SK-MEL-5 (cell line): ENCODE measurements at regions not wholly inside any gene's neighbourhood (a gene's known extent, or its start where the extent isn't known, plus 50 kb on each side); places are given as distances from the start of the nearest gene placed in this dataset.
"Not testable (repeated sequence)": the region's sequence is repeated elsewhere in the genome, so short reads cannot be mapped to it uniquely, and the experiment has no call there.

Experiments used
- DNase-seq: peaks from one replicate; pipeline ENCODE4 v3.0.0-alpha.2; 2016; ENCODE audit warnings: low read depth, low spot score
- in situ Hi-C: cut with HindIII; loops from 2 replicates; pipeline ENCODE4 v1.10.0; 2016; ENCODE audit warnings: low sequenced_read_pairs, high pct_unique_total_duplicates, low pct_unique_long_range_greater_than_20kb

- in situ Hi-C loops = no loop called here
- DNase-seq = no peak
These were observed 969.7 kb upstream of the CDH10 start for GRCh38 chr5:25614466-25614865.

- no peak for DNase-seq
- in situ Hi-C loops = no loop called here
These were observed 959.9 kb upstream of the CDH10 start for GRCh38 chr5:25604681-25605080.

- in situ Hi-C loops = no loop called here
- DNase-seq = no peak
These were observed 934.3 kb upstream of the CDH10 start for GRCh38 chr5:25579111-25579510.

- no peak for DNase-seq
- in situ Hi-C loops = no loop called here
These were observed 928.9 kb upstream of the CDH10 start for GRCh38 chr5:25573691-25574090.

GRCh38 chr5:25570067-25570583, 925.3 kb upstream of the CDH10 start:
- no peak for DNase-seq
- in situ Hi-C loops = no loop called here

- no peak for DNase-seq
- in situ Hi-C loops = no loop called here
These were observed 924.3 kb upstream of the CDH10 start for GRCh38 chr5:25568989-25569625.

- in situ Hi-C loops = no loop called here
- no peak for DNase-seq
These were observed 923.5 kb upstream of the CDH10 start for GRCh38 chr5:25568294-25568693.

- no peak for DNase-seq
- in situ Hi-C loops = no loop called here
These were observed 923.1 kb upstream of the CDH10 start for GRCh38 chr5:25567881-25568280.

- DNase-seq = no peak
- in situ Hi-C loops = no loop called here
These were observed 917.9 kb upstream of the CDH10 start for GRCh38 chr5:25562656-25563055.

GRCh38 chr5:25554077-25554476, 909.3 kb upstream of the CDH10 start:
- peak; percentile 55 for DNase-seq
- in situ Hi-C loops = no loop called here

- DNase-seq = no peak
These were observed 908.2 kb upstream of the CDH10 start for GRCh38 chr5:25552871-25553481.

GRCh38 chr5:25550793-25551192, 906.0 kb upstream of the CDH10 start:
- in situ Hi-C loops = no loop called here
- no peak for DNase-seq

More at GRCh38 chr5:25552871-25553481, 908.2 kb upstream of the CDH10 start:
- in situ Hi-C loops = no loop called here

GRCh38 chr5:25544652-25545249, 900.0 kb upstream of the CDH10 start:
- in situ Hi-C loops = no loop called here
- peak; percentile 89 for DNase-seq

- in situ Hi-C loops = no loop called here
- no peak for DNase-seq
These were observed 895.9 kb upstream of the CDH10 start for GRCh38 chr5:25540628-25541027.

- peak; percentile 68 for DNase-seq
- in situ Hi-C loops = no loop called here
These were observed 894.8 kb upstream of the CDH10 start for GRCh38 chr5:25539536-25539935.

- DNase-seq, in situ Hi-C loops: not testable (repeated sequence)
These were observed 891.7 kb upstream of the CDH10 start for GRCh38 chr5:25536461-25536860.

GRCh38 chr5:25516141-25516540, 871.4 kb upstream of the CDH10 start:
- in situ Hi-C loops = no loop called here
- DNase-seq = no peak

- DNase-seq = no peak
- in situ Hi-C loops = no loop called here
These were observed 870.7 kb upstream of the CDH10 start for GRCh38 chr5:25515525-25515924.

GRCh38 chr5:25510692-25511091, 865.9 kb upstream of the CDH10 start:
- DNase-seq, in situ Hi-C loops: not testable (repeated sequence)
